ENCODE measurements at regions not wholly inside any gene's neighbourhood (a gene's known extent, or its start where the extent isn't known, plus 50 kb on each side); places are given as distances from the start of the nearest gene placed in this dataset.
"Not testable (repeated sequence)": the region's sequence is repeated elsewhere in the genome, so short reads cannot be mapped to it uniquely, and the experiment has no call there.

- no peak for DNase-seq
Observed at GRCh38 chr11:116328851-116329250, 443.9 kb downstream of the BUD13 start.

GRCh38 chr11:116328391-116328790, 444.4 kb downstream of the BUD13 start:
- DNase-seq = no peak

GRCh38 chr11:116326146-116326545, 446.6 kb downstream of the BUD13 start:
- no peak for DNase-seq

GRCh38 chr11:116325247-116325646, 447.5 kb downstream of the BUD13 start:
- DNase-seq = no peak

GRCh38 chr11:116324077-116324476, 448.7 kb downstream of the BUD13 start:
- not testable (repeated sequence) for DNase-seq

GRCh38 chr11:116317212-116317611, 455.6 kb downstream of the BUD13 start:
- DNase-seq = no peak

GRCh38 chr11:116314006-116314405, 458.8 kb downstream of the BUD13 start:
- DNase-seq = no peak

GRCh38 chr11:116312570-116313391, 460.0 kb downstream of the BUD13 start:
- peak; percentile 40 for DNase-seq

- no peak for DNase-seq
Observed at GRCh38 chr11:116311206-116311605, 461.6 kb downstream of the BUD13 start.

GRCh38 chr11:116310698-116311097, 462.1 kb downstream of the BUD13 start:
- no peak for DNase-seq

GRCh38 chr11:116310226-116310625, 462.6 kb downstream of the BUD13 start:
- DNase-seq = no peak

- no peak for DNase-seq
Observed at GRCh38 chr11:116309446-116309845, 463.3 kb downstream of the BUD13 start.

GRCh38 chr11:116302756-116303155, 470.0 kb downstream of the BUD13 start:
- no peak for DNase-seq

- no peak for DNase-seq
Observed at GRCh38 chr11:116301141-116301540, 471.6 kb downstream of the BUD13 start.

- no peak for DNase-seq
Observed at GRCh38 chr11:116300232-116300631, 472.6 kb downstream of the BUD13 start.

GRCh38 chr11:116294630-116295029, 478.2 kb downstream of the BUD13 start:
- DNase-seq = no peak

GRCh38 chr11:116287866-116288265, 484.9 kb downstream of the BUD13 start:
- DNase-seq = no peak

- DNase-seq = no peak
Observed at GRCh38 chr11:116285026-116285425, 487.8 kb downstream of the BUD13 start.

GRCh38 chr11:116283300-116283699, 489.5 kb downstream of the BUD13 start:
- no peak for DNase-seq

GRCh38 chr11:116282481-116282880, 490.3 kb downstream of the BUD13 start:
- DNase-seq = no peak

- no peak for DNase-seq
Observed at GRCh38 chr11:116281173-116282160, 491.3 kb downstream of the BUD13 start.

GRCh38 chr11:116279511-116279910, 493.3 kb downstream of the BUD13 start:
- no peak for DNase-seq

- no peak for DNase-seq
Observed at GRCh38 chr11:116278076-116278475, 494.7 kb downstream of the BUD13 start.
